Middle frontal gyrus (tissue), 1 donor: ENCODE measurements at regions not wholly inside any gene's neighbourhood (a gene's known extent, or its start where the extent isn't known, plus 50 kb on each side); places are given as distances from the start of the nearest gene placed in this dataset.
"Not testable (repeated sequence)": the region's sequence is repeated elsewhere in the genome, so short reads cannot be mapped to it uniquely, and the experiment has no call there.

Experiments used
- DNase-seq: peaks from one replicate; pipeline ENCODE4 v3.0.0-alpha.2; 2015; ENCODE audit warnings: low spot score; ENCODE audit errors: extremely low spot score

GRCh38 chr6:119830069-119830468, 480.5 kb upstream of the MAN1A1 start:
- DNase-seq: no peak

DNA sequence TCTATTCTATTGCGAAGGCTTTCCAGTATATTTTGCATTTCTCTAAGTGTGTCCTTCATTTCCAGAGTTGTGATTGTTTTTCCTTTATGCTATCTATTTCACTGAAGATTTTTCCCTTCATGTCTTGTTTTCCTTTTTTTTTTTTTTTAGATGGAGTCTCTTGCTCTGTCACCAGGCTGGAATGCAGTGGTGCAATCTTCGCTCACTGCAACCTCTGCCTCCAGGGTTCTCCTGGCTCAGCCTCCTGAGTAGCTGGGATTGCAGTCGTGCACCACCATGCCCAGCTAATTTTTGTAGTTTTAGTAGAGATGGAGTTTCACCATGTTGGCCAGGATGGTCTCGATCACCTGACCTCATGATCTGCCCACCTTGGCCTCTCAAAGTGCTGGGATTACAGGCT, 479.9 kb upstream of the MAN1A1 start:
- DNase-seq: not testable (repeated sequence)

DNA sequence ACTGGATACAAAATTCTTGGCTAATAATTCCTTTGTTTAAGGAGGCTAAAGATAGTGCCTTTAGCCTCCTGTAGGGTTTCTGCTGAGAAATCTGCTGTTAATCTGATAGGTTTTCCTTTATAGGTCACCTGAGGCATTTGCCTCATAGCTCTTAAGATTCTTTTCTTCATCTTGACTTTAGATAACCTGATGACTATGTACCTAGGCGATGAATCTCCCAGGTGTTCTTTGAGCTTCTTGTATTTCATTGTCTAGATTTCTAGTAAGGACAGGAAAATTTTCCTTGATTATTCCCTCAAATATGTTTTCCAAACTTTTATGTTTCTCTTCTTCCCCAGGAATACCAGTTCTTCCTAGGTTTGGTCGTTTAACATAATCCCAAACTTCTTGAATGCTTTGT, 479.4 kb upstream of the MAN1A1 start:
- DNase-seq: no peak

- DNase-seq: no peak
Observed at GRCh38 chr6:119821380-119821779, 471.8 kb upstream of the MAN1A1 start.

GRCh38 chr6:119818876-119819275, 469.3 kb upstream of the MAN1A1 start:
- no peak for DNase-seq

GRCh38 chr6:119814609-119815400, 465.2 kb upstream of the MAN1A1 start:
- DNase-seq: no peak

GRCh38 chr6:119802464-119802863, 452.9 kb upstream of the MAN1A1 start:
- no peak for DNase-seq

DNA sequence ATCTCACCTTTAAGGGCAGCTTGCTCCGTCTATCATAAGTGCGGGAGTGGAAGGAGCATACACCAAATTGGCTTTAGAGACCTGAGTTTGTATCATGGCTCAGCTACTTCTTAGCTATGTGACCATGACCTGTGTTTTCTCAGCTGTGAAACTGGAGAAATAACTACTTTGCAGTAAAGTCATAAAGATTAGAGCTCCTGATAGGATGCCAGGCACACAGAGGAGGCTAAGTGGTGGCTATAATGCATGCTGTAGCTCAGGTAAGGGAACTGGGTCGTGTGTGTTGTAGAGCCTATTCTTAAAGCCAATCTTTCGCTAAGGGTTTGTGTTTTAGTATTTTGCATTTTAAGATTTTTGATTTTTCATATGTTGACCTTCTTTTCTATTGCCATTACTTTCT, 451.5 kb upstream of the MAN1A1 start:
- DNase-seq: no peak

- no peak for DNase-seq
Observed at GRCh38 chr6:119800526-119800925, 451.0 kb upstream of the MAN1A1 start.

GRCh38 chr6:119799596-119800509, 450.3 kb upstream of the MAN1A1 start:
- DNase-seq: no peak

DNA sequence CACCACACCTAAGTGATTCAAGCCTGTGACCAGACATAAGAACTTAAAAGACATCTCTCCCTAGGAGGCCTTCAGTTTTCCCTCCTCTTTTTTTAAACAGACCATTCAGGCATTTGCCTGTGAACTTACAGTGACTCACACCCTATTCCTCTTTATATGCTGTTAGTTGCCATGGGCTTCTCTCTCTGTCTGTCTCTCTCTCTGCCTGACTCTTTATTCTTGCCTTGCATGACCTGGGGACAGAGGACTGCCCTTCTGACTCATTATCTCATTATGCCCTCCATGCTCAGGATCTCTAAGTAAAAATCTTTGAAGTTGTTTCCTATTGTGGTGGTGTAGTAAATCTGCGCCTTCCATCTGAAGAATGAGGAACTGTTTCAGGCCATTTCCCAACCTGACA, 442.2 kb upstream of the MAN1A1 start:
- no peak for DNase-seq

GRCh38 chr6:119781365-119781764, 431.8 kb upstream of the MAN1A1 start:
- no peak for DNase-seq

- DNase-seq: no peak
Observed at GRCh38 chr6:119768201-119768600, 418.6 kb upstream of the MAN1A1 start.

- no peak for DNase-seq
Observed at GRCh38 chr6:119764927-119765681, 415.5 kb upstream of the MAN1A1 start.

DNA sequence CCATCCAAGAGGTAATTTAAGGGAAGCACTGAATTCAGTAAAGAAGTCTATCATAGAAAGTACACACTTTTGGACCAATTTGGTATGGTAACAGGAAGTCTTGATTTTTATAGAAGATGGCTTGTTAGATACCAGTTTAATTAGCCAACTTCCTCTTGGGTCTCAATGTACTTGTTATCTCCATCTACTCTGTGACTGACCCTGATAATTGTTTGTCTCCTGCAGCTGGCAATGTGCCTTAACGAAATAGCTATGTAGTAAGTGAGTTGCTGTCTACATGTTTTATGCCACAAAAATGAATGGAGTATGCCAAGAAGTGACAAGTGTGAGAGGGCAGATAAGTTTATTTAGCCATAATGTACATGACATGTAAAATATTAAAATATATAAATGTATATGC, 410.5 kb upstream of the MAN1A1 start:
- DNase-seq: no peak

- DNase-seq: no peak
Observed at GRCh38 chr6:119758385-119758784, 408.8 kb upstream of the MAN1A1 start.

GRCh38 chr6:119757467-119757866, 407.9 kb upstream of the MAN1A1 start:
- DNase-seq: no peak

- no peak for DNase-seq
Observed at GRCh38 chr6:119749335-119749734, 399.8 kb upstream of the MAN1A1 start.

GRCh38 chr6:119748535-119748934, 399.0 kb upstream of the MAN1A1 start:
- not testable (repeated sequence) for DNase-seq

GRCh38 chr6:119742188-119742803, 392.7 kb upstream of the MAN1A1 start:
- peak; percentile 11 for DNase-seq

GRCh38 chr6:119739769-119740168, 390.2 kb upstream of the MAN1A1 start:
- peak; percentile 20 for DNase-seq
